ENCODE measurements at regions not wholly inside any gene's neighbourhood (a gene's known extent, or its start where the extent isn't known, plus 50 kb on each side); places are given as distances from the start of the nearest gene placed in this dataset.
"Not testable (repeated sequence)": the region's sequence is repeated elsewhere in the genome, so short reads cannot be mapped to it uniquely, and the experiment has no call there.

GRCh38 chrX:153266140-153266539 is 55.4 kb downstream of the PNMA6F start:
- DNase-seq (ENCODE audit: low read depth); H3K4me3 ChIP-seq (ENCODE audit: low read length): not testable (repeated sequence)

- not testable (repeated sequence) for DNase-seq (ENCODE audit: low read depth)
Observed at GRCh38 chrX:153260468-153260867, 61.1 kb downstream of the PNMA6F start.

GRCh38 chrX:153253239-153253638 is 68.3 kb downstream of the PNMA6F start:
- DNase-seq (ENCODE audit: low read depth); H3K4me3 ChIP-seq (ENCODE audit: low read length): not testable (repeated sequence)

More at GRCh38 chrX:153260468-153260867, 61.1 kb downstream of the PNMA6F start:
- not testable (repeated sequence) for H3K4me3 ChIP-seq (ENCODE audit: low read length)

DNA sequence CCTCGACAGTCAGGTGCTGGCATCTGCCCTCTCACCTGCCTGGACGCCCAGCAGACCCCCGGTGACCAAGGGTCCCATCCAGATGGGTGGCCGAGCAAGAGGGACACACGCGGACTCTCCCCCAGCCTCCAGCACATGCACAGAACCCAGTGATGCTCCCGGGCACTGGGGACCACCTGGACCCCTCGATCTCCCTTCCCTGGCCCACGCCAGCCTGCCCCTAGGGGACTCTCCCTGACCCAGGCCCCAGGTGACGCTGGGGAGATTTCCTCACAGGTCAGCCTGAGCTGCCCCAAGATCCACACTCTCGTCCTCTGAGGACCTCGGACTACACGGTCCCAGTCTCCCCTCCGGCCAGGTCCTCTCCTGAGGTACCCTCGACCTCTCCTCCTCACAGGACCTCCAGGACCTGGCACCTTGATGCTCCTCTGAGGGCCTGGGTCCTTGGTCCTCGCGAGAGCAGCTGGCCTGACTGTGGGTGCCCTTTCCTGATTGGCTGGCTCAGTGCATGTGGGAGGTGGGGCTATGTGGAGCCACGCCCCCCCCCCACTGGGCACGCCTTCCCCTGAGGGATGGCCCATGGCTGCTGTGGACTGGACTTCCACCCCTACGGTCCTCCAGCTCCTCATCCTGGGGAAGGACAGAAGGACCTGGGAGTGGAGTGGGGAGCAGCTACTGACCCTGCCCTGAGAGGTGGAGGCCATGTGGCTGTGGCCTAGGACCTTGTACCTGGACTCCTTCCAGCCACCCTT is 69.0 kb downstream of the PNMA6F start:
- DNase-seq (ENCODE audit: low read depth); H3K4me3 ChIP-seq (ENCODE audit: low read length): not testable (repeated sequence)

DNA sequence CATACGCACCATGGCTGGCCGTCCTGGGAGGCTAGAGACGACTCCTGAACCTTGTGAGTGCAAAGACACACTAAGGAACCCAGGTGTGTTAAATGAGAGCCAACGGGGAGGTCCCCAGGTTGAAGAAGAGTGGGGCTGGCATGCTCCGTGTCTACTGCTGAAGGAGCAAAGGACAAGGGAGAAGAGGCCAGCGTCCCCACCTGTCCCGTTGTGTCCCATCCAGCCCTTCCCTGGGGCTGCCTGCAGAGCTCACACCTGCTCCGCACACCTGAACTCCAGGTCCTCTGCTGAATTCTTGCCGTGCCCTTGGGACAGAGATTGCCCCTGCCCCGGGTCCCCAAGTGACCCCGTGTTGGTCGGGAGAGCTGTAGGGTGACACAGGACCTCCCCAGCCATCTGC is 69.6 kb downstream of the PNMA6F start:
- not testable (repeated sequence) for H3K4me3 ChIP-seq (ENCODE audit: low read length); DNase-seq (ENCODE audit: low read depth)

GRCh38 chrX:153250762-153251161 is 70.8 kb downstream of the PNMA6F start:
- H3K4me3 ChIP-seq (ENCODE audit: low read length); DNase-seq (ENCODE audit: low read depth): not testable (repeated sequence)

DNA sequence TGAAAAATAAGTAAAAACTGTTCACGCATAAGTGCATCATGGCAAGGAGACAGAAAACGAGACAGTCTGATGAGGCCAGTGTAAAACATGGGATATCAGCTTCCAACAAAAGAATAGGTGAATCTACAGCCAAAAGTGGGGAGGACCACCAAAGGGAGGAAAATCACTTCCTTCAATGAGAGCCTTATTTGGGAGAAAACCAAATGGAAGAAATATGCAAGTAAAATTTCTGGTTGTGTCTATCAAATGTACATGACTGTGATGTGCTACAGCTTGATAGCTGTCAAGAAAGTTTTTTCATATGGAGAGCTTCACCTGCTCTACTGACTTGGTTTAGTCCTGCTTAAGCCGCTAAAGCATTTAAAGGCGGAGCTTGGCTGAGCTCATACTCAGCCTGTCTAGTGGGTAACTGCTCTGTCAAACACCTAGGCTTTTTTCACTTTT is 66.2 kb downstream of the MAGEA1 start:
- TF ChIP-seq, protein P1, sequence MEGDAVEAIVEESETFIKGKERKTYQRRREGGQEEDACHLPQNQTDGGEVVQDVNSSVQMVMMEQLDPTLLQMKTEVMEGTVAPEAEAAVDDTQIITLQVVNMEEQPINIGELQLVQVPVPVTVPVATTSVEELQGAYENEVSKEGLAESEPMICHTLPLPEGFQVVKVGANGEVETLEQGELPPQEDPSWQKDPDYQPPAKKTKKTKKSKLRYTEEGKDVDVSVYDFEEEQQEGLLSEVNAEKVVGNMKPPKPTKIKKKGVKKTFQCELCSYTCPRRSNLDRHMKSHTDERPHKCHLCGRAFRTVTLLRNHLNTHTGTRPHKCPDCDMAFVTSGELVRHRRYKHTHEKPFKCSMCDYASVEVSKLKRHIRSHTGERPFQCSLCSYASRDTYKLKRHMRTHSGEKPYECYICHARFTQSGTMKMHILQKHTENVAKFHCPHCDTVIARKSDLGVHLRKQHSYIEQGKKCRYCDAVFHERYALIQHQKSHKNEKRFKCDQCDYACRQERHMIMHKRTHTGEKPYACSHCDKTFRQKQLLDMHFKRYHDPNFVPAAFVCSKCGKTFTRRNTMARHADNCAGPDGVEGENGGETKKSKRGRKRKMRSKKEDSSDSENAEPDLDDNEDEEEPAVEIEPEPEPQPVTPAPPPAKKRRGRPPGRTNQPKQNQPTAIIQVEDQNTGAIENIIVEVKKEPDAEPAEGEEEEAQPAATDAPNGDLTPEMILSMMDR (conservative IDR thresholded peaks at IDR 0.05; ENCODE audit: low read depth, low read length) = no peak
- DNase-seq (ENCODE audit: low read depth) = peak; percentile 55

GRCh38 chrX:153244767-153245166 is 65.7 kb downstream of the MAGEA1 start:
- DNase-seq (ENCODE audit: low read depth) = no peak
- TF ChIP-seq, protein P1 (conservative IDR thresholded peaks at IDR 0.05; ENCODE audit: low read depth, low read length) = no peak
- H3K4me3 ChIP-seq (ENCODE audit: low read length) = peak overlapping the region; percentile 3

More for the DNA sequence above, 66.2 kb downstream of the MAGEA1 start:
- peak overlapping the region; percentile 3 for H3K4me3 ChIP-seq (ENCODE audit: low read length)

- TF ChIP-seq, protein P1 (conservative IDR thresholded peaks at IDR 0.05; ENCODE audit: low read depth, low read length) = no peak
- no peak overlapping the region for H3K4me3 ChIP-seq (ENCODE audit: low read length)
Observed at GRCh38 chrX:153238361-153238760, 59.3 kb downstream of the MAGEA1 start.

More at GRCh38 chrX:153238361-153238760, 59.3 kb downstream of the MAGEA1 start:
- no peak for DNase-seq (ENCODE audit: low read depth)
